Activated naive CD4-positive, alpha-beta T cell treated with anti-CD3 and anti-CD28 coated beads for 36 hours (primary cell): ENCODE measurements at regions not wholly inside any gene's neighbourhood (a gene's known extent, or its start where the extent isn't known, plus 50 kb on each side); places are given as distances from the start of the nearest gene placed in this dataset.
"Not testable (repeated sequence)": the region's sequence is repeated elsewhere in the genome, so short reads cannot be mapped to it uniquely, and the experiment has no call there.

Experiments
- CTCF ChIA-PET: fragments of 350-600 bp; sonication (Branson Sonifier 250); formaldehyde crosslinking; loops from one replicate; lab custom pipeline; 2021; ENCODE audit warnings: antibody characterized with exemption; lab: Charles Lee
- DNase-seq: peaks from one replicate; pipeline ENCODE4 v3.0.0-alpha.2; 2020
- H3K27ac Mint-ChIP-seq: one replicate; pipeline ENCODE4 v1.8.0; 2021; ENCODE audit warnings: mild to moderate bottlenecking, mixed read lengths
- H3K27me3 Mint-ChIP-seq: one replicate; pipeline ENCODE4 v1.8.0; 2021; ENCODE audit warnings: low read depth, mixed read lengths
- H3K36me3 Mint-ChIP-seq: one replicate; pipeline ENCODE4 v1.8.0; 2021; ENCODE audit warnings: low read depth, mixed read lengths
- H3K4me1 Mint-ChIP-seq: one replicate; pipeline ENCODE4 v1.8.0; 2021; ENCODE audit warnings: low read depth, mixed read lengths
- H3K4me3 Mint-ChIP-seq: one replicate; pipeline ENCODE4 v1.8.0; 2021; ENCODE audit warnings: mild to moderate bottlenecking, moderate library complexity, mixed read lengths
- H3K9me3 Mint-ChIP-seq: one replicate; pipeline ENCODE4 v1.8.0; 2021; ENCODE audit warnings: mixed read lengths
- intact Hi-C: fragments of 100-400 bp; cut with micrococcal nuclease; formaldehyde crosslinking; loops from one replicate; pipeline ENCODE4 v1.15.1; 2023

GRCh38 chr14:39683691-39684260 lies 251.5 kb upstream of the FBXO33 start:
- Mint-ChIP-seq H3K9me3 (no peaks in the 10 kb centered on the region), H3K4me3 (no peak overlapping the region), H3K27me3 (no peaks in the 10 kb centered on the region), H3K36me3 (no peaks in the 10 kb centered on the region), H3K4me1 (peaks cover 27% of the 10 kb centered on the region), H3K27ac (no peak overlapping the region)
- CTCF ChIA-PET = no interaction called here
- intact Hi-C loops = loop anchor here (5.0 kb wide), 1 partner anchor 101 kb away; no protein-coding TSS in a partner anchor
- no peak for DNase-seq

GRCh38 chr14:39682582-39682981 lies 250.3 kb upstream of the FBXO33 start:
- CTCF ChIA-PET = interaction anchor here (0.7 to 1.0 kb wide), 2 partner anchors 15 to 251 kb away, joined by 3 read pairs; no protein-coding TSS in a partner anchor
- Mint-ChIP-seq H3K4me1 (peaks cover 27% of the 10 kb centered on the region), H3K27ac (no peak overlapping the region), H3K36me3 (no peaks in the 10 kb centered on the region), H3K9me3 (no peaks in the 10 kb centered on the region), H3K4me3 (no peak overlapping the region), H3K27me3 (no peaks in the 10 kb centered on the region)
- intact Hi-C loops = loop anchor here (5.0 kb wide), 1 partner anchor 100 kb away; no protein-coding TSS in a partner anchor
- no peak for DNase-seq

- H3K4me3 Mint-ChIP-seq = no peak overlapping the region
- DNase-seq = no peak
- peak overlapping the region; percentile 20 for H3K27ac Mint-ChIP-seq
- H3K27me3 Mint-ChIP-seq = no peaks in the 10 kb centered on the region
- CTCF ChIA-PET = interaction anchor here (0.7 to 1.0 kb wide), 2 partner anchors 14 to 250 kb away, joined by 3 read pairs; no protein-coding TSS in a partner anchor
- no peaks in the 10 kb centered on the region for H3K36me3 Mint-ChIP-seq
- intact Hi-C loops = loop anchor here (5.0 kb wide), 1 partner anchor 100 kb away; no protein-coding TSS in a partner anchor
- H3K4me1 Mint-ChIP-seq = peaks cover 27% of the 10 kb centered on the region
- no peaks in the 10 kb centered on the region for H3K9me3 Mint-ChIP-seq
Measured at GRCh38 chr14:39681782-39682399, 249.7 kb upstream of the FBXO33 start.

- Mint-ChIP-seq H3K4me1 (peaks cover 27% of the 10 kb centered on the region), H3K27me3 (no peaks in the 10 kb centered on the region), H3K4me3 (no peak overlapping the region), H3K9me3 (no peaks in the 10 kb centered on the region), H3K36me3 (no peaks in the 10 kb centered on the region), H3K27ac (no peak overlapping the region)
- CTCF ChIA-PET = no interaction called here
- no peak for DNase-seq
- intact Hi-C loops = loop anchor here (5.0 kb wide), 1 partner anchor 98 kb away; no protein-coding TSS in a partner anchor
Measured at GRCh38 chr14:39680777-39681176, 248.5 kb upstream of the FBXO33 start.

GRCh38 chr14:39673734-39674133 lies 241.5 kb upstream of the FBXO33 start:
- Mint-ChIP-seq H3K27me3 (no peaks in the 10 kb centered on the region), H3K36me3 (no peaks in the 10 kb centered on the region), H3K4me1 (peaks cover 19% of the 10 kb centered on the region), H3K9me3 (peaks cover 8% of the 10 kb centered on the region), H3K27ac (no peak overlapping the region), H3K4me3 (no peak overlapping the region)
- no peak for DNase-seq
- intact Hi-C loops = no loop called here
- CTCF ChIA-PET = interaction anchor here (0.6 kb wide), 1 partner anchor 33 kb away, joined by 5 read pairs; no protein-coding TSS in a partner anchor

GRCh38 chr14:39673270-39673711 lies 241.1 kb upstream of the FBXO33 start:
- Mint-ChIP-seq H3K4me3 (no peak overlapping the region), H3K27ac (no peak overlapping the region), H3K4me1 (peaks cover 24% of the 10 kb centered on the region), H3K36me3 (no peaks in the 10 kb centered on the region), H3K27me3 (no peaks in the 10 kb centered on the region), H3K9me3 (peaks cover 8% of the 10 kb centered on the region)
- intact Hi-C loops = no loop called here
- CTCF ChIA-PET = interaction anchor here (0.6 kb wide), 1 partner anchor 32 kb away, joined by 5 read pairs; no protein-coding TSS in a partner anchor
- DNase-seq = no peak

GRCh38 chr14:39668449-39668848 lies 236.2 kb upstream of the FBXO33 start:
- no peak for DNase-seq
- CTCF ChIA-PET = no interaction called here
- H3K27ac Mint-ChIP-seq = no peak overlapping the region
- no peak overlapping the region for H3K4me3 Mint-ChIP-seq
- intact Hi-C loops = no loop called here
- no peaks in the 10 kb centered on the region for H3K27me3 Mint-ChIP-seq
- H3K9me3 Mint-ChIP-seq = peaks cover 6% of the 10 kb centered on the region
- H3K36me3 Mint-ChIP-seq = no peaks in the 10 kb centered on the region
- peaks cover 27% of the 10 kb centered on the region for H3K4me1 Mint-ChIP-seq

- CTCF ChIA-PET = no interaction called here
- Mint-ChIP-seq H3K4me3 (no peak overlapping the region), H3K9me3 (peaks cover 9% of the 10 kb centered on the region), H3K27me3 (no peaks in the 10 kb centered on the region), H3K36me3 (no peaks in the 10 kb centered on the region), H3K27ac (no peak overlapping the region), H3K4me1 (peaks cover 25% of the 10 kb centered on the region)
- DNase-seq = no peak
- intact Hi-C loops = no loop called here
Measured at GRCh38 chr14:39666386-39666785, 234.2 kb upstream of the FBXO33 start.

GRCh38 chr14:39665075-39665475 lies 232.8 kb upstream of the FBXO33 start:
- no peak for DNase-seq
- CTCF ChIA-PET = interaction anchor here (0.6 kb wide), 1 partner anchor 479 kb away, joined by 3 read pairs; no protein-coding TSS in a partner anchor
- Mint-ChIP-seq H3K4me3 (no peak overlapping the region), H3K36me3 (no peaks in the 10 kb centered on the region), H3K27me3 (no peaks in the 10 kb centered on the region), H3K27ac (no peak overlapping the region), H3K9me3 (peaks cover 7% of the 10 kb centered on the region), H3K4me1 (peaks cover 23% of the 10 kb centered on the region)
- intact Hi-C loops = no loop called here

GRCh38 chr14:39664646-39665045 lies 232.4 kb upstream of the FBXO33 start:
- no peak for DNase-seq
- CTCF ChIA-PET = no interaction called here
- intact Hi-C loops = no loop called here
- Mint-ChIP-seq H3K4me3 (no peak overlapping the region), H3K9me3 (peaks cover 7% of the 10 kb centered on the region), H3K36me3 (no peaks in the 10 kb centered on the region), H3K27ac (no peak overlapping the region), H3K4me1 (peaks cover 22% of the 10 kb centered on the region), H3K27me3 (no peaks in the 10 kb centered on the region)

- Mint-ChIP-seq H3K27ac (no peak overlapping the region), H3K4me1 (peaks cover 1% of the 10 kb centered on the region), H3K9me3 (peaks cover 21% of the 10 kb centered on the region), H3K36me3 (peaks cover 5% of the 10 kb centered on the region), H3K4me3 (no peak overlapping the region), H3K27me3 (no peaks in the 10 kb centered on the region)
- intact Hi-C loops = no loop called here
- CTCF ChIA-PET = interaction anchor here (0.6 kb wide), 1 partner anchor 33 kb away, joined by 5 read pairs; no protein-coding TSS in a partner anchor
- DNase-seq = no peak
Measured at GRCh38 chr14:39641224-39641623, 209.0 kb upstream of the FBXO33 start.

- CTCF ChIA-PET, H3K4me3 Mint-ChIP-seq, H3K4me1 Mint-ChIP-seq, H3K36me3 Mint-ChIP-seq, DNase-seq, H3K27me3 Mint-ChIP-seq, H3K27ac Mint-ChIP-seq, intact Hi-C loops: not testable (repeated sequence)
- H3K9me3 Mint-ChIP-seq = peaks cover 24% of the 10 kb centered on the region
Measured at GRCh38 chr14:39639009-39639408, 206.8 kb upstream of the FBXO33 start.
